ENCODE measurements at regions not wholly inside any gene's neighbourhood (a gene's known extent, or its start where the extent isn't known, plus 50 kb on each side); places are given as distances from the start of the nearest gene placed in this dataset.

DNA sequence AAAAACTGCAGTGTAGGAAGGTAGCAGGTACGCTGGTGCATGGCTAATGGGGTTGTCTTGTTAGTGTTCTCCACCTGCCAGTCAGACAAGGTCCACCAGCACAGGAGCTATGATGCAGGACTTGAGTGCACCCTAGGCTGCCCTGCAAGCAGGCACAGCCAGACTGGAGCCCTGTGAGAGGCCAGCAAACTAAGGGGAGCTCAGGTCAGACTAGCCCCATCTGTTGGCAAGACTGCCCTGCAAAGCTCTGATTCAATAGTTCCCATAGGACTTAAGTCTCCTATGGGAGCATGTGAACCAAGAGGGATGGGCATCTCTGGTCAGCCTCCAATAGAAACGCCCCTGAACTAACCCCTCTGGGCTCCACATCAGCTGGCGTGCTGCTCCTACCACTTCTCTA, 1307.3 kb downstream of the C4orf33 start:
- TF ChIP-seq GATA3 (IDR thresholded peaks at IDR 0.05; ENCODE audit: low read depth, low read length) (no peak), GATA2 (IDR thresholded peaks at IDR 0.05; ENCODE audit: low read depth, low read length) (no peak)
